ENCODE measurements at regions not wholly inside any gene's neighbourhood (a gene's known extent, or its start where the extent isn't known, plus 50 kb on each side); places are given as distances from the start of the nearest gene placed in this dataset.
A peak's percentile ranks its signal among the peaks of the same experiment; 100 is the strongest.

DNA sequence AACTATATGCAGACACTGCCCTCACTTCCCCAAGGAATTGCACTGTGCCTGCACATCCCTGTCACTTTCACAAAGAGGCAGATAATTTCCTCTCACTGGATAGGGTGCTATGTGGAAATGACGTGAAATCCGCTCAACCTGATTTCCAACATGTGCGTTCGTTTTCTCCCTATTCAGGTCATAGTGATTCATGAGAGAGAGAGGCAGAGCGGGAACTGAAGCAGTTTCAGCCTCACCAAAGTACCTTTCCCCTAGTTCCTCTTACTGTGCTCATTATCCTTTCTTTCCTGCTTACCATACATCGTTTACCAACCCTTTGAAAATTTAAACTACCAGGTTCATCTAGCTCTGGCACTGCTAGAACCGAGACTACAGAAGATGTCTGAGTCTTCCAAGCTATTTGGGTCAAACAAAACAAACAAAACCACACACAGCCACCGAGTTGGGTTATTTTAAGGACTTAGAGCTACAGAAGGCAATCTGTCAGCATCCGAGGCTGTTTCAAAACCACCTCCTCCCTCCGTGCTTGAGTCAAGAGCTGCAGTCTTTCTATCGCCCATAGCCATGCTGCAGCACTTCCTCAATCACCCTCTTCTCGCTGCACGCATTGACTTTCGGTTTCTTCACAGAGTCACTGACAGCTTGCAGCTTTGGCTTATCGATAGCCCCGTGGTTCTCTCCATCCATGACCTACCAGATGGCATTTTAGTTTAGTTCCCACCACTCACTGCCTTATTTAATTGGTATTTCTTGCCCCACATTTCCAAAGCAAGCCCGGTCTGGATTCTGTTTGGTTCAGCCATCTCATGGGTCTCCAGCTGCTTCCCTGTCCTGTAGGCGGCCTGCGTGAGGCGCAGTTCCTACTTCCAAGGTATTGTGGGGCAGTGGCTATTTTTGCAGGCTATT is 1395.8 kb downstream of the EFNB2 start:
- intact Hi-C loops (cut with DNase I) = no loop called here
- H3K27me3 ChIP-seq = no peaks in the 10 kb centered on the region
- no peaks in the 10 kb centered on the region for H3K4me1 ChIP-seq
- DNase-seq (ENCODE audit: extremely low spot score in 2 of 2) = no peak
- no peak overlapping the region for H3K27ac ChIP-seq
- TF ChIP-seq POLR2AphosphoS5 (IDR thresholded peaks at IDR 0.05; ENCODE audit: insufficient read depth in 1 of 2, low read depth in 1 of 2) = no peak
- peak overlapping the region; percentile 11 to 16 for H3K4me3 ChIP-seq
- H3K9me3 ChIP-seq = no peaks in the 10 kb centered on the region
- no peaks in the 10 kb centered on the region for H3K36me3 ChIP-seq

DNA sequence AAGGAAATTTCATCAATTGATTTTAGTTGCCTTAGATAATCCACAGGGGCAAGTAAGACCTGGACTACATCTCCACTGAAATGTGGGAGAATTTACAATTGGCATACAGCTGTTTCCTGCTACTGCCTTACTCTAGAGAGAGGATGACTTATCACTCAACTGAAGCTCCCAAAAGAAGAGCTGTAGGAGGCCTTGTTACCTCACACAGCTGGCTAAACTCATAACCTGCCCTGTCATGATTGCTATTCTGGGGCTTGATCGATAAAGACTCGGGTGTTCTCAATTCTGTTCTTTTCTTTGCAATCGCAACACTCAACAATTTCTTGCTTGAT is 1396.4 kb downstream of the EFNB2 start:
- Histone ChIP-seq H3K27ac (no peak overlapping the region), H3K36me3 (no peaks in the 10 kb centered on the region), H3K9me3 (no peaks in the 10 kb centered on the region), H3K27me3 (no peaks in the 10 kb centered on the region), H3K4me1 (no peaks in the 10 kb centered on the region), H3K4me3 (no peak overlapping the region)
- TF ChIP-seq POLR2AphosphoS5 (IDR thresholded peaks at IDR 0.05; ENCODE audit: insufficient read depth in 1 of 2, low read depth in 1 of 2) = no peak
- TF ChIP-seq, protein P1, sequence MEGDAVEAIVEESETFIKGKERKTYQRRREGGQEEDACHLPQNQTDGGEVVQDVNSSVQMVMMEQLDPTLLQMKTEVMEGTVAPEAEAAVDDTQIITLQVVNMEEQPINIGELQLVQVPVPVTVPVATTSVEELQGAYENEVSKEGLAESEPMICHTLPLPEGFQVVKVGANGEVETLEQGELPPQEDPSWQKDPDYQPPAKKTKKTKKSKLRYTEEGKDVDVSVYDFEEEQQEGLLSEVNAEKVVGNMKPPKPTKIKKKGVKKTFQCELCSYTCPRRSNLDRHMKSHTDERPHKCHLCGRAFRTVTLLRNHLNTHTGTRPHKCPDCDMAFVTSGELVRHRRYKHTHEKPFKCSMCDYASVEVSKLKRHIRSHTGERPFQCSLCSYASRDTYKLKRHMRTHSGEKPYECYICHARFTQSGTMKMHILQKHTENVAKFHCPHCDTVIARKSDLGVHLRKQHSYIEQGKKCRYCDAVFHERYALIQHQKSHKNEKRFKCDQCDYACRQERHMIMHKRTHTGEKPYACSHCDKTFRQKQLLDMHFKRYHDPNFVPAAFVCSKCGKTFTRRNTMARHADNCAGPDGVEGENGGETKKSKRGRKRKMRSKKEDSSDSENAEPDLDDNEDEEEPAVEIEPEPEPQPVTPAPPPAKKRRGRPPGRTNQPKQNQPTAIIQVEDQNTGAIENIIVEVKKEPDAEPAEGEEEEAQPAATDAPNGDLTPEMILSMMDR (IDR thresholded peaks at IDR 0.05) = no peak
- no peak for TF ChIP-seq POLR2A (IDR thresholded peaks at IDR 0.05)
- intact Hi-C loops (cut with DNase I) = no loop called here
- DNase-seq (ENCODE audit: extremely low spot score in 2 of 2) = no peak

DNA sequence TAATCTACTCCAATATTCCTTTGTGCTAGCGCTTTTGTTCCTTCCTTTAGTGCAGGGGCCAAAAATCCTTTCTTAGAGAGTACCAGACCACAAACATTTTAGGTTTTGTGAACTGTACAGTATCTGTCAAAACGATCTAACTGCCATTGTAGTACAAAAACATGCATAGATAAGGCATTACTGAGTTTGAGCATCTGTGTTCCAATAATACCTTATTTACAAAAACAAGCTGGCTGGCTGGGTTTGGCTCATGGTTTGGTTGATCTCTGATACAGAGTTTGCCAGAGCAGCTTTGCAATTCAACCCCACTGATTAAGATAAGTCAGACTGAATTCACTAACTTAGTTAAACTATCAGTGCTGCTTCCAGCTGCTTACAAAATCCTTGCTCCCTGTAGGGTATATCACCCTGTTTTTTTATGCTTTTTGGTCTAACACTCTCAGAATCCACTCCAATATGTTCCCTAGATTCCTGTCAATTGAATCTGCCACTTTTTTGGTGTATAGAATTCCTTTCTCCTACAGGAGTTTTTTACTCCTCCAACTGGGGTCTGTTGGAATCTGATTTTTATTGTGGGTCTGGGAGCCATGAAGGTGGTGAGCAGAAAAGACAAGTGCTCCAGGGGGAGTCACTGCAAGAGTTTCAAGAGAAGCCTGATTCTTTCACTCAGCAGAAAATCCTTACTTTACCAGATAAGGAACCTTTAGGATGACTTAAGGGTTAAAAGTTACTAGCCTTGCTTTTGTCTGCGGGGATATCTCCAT is 1399.4 kb downstream of the EFNB2 start:
- H3K36me3 ChIP-seq = no peaks in the 10 kb centered on the region
- no peak for TF ChIP-seq POLR2AphosphoS5 (IDR thresholded peaks at IDR 0.05; ENCODE audit: insufficient read depth in 1 of 2, low read depth in 1 of 2)
- TF ChIP-seq, protein P1 (IDR thresholded peaks at IDR 0.05) = no peak
- TF ChIP-seq POLR2A (IDR thresholded peaks at IDR 0.05) = no peak
- no peaks in the 10 kb centered on the region for H3K27me3 ChIP-seq
- no peak overlapping the region for H3K4me3 ChIP-seq
- DNase-seq (ENCODE audit: extremely low spot score in 2 of 2) = no peak
- intact Hi-C loops (cut with DNase I) = no loop called here
- H3K9me3 ChIP-seq = no peaks in the 10 kb centered on the region
- no peaks in the 10 kb centered on the region for H3K4me1 ChIP-seq
- no peak overlapping the region for H3K27ac ChIP-seq

DNA sequence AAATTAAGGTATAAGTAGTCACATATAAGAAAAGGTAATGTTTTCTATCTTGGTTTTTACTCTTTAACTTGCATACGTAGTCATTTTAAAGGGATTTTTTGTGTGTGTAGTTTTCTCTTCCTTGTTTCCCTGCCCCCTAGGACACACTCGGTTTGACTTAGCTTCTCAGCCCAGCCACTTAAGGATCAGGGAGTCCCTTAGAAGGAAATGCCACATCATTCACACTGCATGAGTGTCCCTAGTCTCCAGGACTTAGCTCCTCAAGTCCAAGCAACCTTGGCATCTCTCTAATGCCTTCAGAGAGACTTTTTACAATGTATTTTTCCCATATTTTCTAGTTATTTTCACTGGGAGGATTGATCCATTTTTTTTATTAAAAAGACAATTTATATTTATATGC is 1407.7 kb downstream of the EFNB2 start:
- Histone ChIP-seq H3K27me3 (no peaks in the 10 kb centered on the region), H3K36me3 (no peaks in the 10 kb centered on the region), H3K27ac (no peak overlapping the region), H3K4me1 (no peaks in the 10 kb centered on the region), H3K4me3 (no peak overlapping the region), H3K9me3 (no peaks in the 10 kb centered on the region)
- no peak for TF ChIP-seq POLR2AphosphoS5 (IDR thresholded peaks at IDR 0.05; ENCODE audit: insufficient read depth in 1 of 2, low read depth in 1 of 2)
- no peak for TF ChIP-seq POLR2A (IDR thresholded peaks at IDR 0.05)
- TF ChIP-seq, protein P1 (IDR thresholded peaks at IDR 0.05) = no peak
- intact Hi-C loops (cut with DNase I) = loop anchor here (5.0 kb wide), 1 partner anchor 1170 kb away; no protein-coding TSS in a partner anchor
- no peak for DNase-seq (ENCODE audit: extremely low spot score in 2 of 2)

DNA sequence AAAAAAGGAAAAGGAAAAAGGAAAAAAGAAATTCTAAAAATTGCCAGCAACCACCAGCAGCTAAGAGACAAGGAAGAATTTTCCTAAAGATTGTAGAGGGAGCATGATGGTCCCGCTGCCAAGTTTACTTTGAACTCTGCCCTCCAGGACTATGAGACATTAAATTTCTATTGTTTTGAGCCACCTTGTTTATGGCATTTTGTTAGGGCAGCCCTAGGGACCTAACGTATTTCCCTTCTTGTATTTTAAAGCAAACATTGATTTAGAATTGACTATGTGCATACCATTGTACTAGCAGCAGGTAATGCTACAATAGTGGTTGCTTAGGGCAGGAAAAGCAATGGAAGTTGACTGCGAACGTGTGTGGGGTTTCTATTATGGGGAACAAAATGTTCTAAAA is 1414.2 kb downstream of the EFNB2 start:
- intact Hi-C loops (cut with DNase I) = no loop called here

More for the DNA sequence above, 1414.2 kb downstream of the EFNB2 start:
- Histone ChIP-seq H3K4me1 (no peaks in the 10 kb centered on the region), H3K36me3 (no peaks in the 10 kb centered on the region), H3K9me3 (no peaks in the 10 kb centered on the region), H3K4me3 (no peak overlapping the region), H3K27me3 (no peaks in the 10 kb centered on the region), H3K27ac (no peak overlapping the region)
- TF ChIP-seq, protein P1 (IDR thresholded peaks at IDR 0.05) = no peak
- TF ChIP-seq POLR2AphosphoS5 (IDR thresholded peaks at IDR 0.05; ENCODE audit: insufficient read depth in 1 of 2, low read depth in 1 of 2) (no peak), POLR2A (IDR thresholded peaks at IDR 0.05) (no peak)
- no peak for DNase-seq (ENCODE audit: extremely low spot score in 2 of 2)

All from vagina (tissue), 2 donors.